Stimulated activated CD4-positive, alpha-beta T cell treated with anti-CD3 and anti-CD28 coated beads, Interleukin-12 subunit alpha, Interleukin-12 subunit beta, amount 100 ng/mL, for 48 hours (primary cell): ENCODE measurements at regions not wholly inside any gene's neighbourhood (a gene's known extent, or its start where the extent isn't known, plus 50 kb on each side); places are given as distances from the start of the nearest gene placed in this dataset.

Experiments
- DNase-seq, 3 donors: peaks; one replicate each; pipeline ENCODE4 v3.0.0-alpha.2; 2020; ENCODE audit warnings: low read depth in 2 of 3, low spot score in 1 of 3

GRCh38 chr10:120367341-120367740 is 89.7 kb upstream of the PLPP4 start:
- no peak for DNase-seq

DNA sequence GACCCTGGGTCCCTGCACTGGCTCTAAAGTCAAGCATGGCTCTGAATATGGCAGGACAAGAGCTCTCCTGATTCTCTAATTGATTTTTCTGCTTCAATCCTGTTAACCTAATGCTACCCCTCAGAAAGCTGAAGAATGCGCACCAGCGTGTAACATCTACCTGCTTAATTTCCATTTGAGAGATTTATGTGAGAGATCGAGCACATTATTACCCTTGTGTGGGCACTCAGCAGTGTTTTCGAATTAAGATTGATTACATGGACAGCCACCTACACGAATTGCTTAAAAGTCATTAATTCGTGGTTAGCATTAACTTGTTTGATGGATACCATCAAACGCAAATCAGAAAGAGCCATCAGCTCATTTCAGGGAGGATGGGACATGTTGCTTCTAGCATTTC is 88.7 kb upstream of the PLPP4 start:
- DNase-seq = no peak

GRCh38 chr10:120368927-120369326 is 88.1 kb upstream of the PLPP4 start:
- no peak for DNase-seq

DNA sequence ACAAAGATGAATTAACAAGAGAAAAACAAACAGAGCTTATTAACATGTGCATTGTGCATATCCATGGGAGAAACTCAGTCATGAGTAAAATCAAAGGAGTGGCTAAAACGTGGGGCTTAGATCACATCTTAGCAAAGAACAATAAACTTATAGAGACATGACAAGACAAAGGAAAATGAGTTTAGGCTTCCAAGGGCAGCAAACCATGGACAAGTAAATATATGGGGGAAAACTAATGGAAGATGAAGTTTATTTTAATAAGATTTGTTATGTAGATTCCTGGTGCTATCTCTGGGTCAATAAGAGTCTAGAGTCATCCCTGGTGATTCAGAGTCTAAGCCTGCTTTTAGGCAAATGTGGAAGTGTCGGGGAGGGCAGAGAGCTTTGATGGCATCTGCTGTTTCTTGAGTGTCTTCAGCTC is 87.2 kb upstream of the PLPP4 start:
- DNase-seq = no peak

DNA sequence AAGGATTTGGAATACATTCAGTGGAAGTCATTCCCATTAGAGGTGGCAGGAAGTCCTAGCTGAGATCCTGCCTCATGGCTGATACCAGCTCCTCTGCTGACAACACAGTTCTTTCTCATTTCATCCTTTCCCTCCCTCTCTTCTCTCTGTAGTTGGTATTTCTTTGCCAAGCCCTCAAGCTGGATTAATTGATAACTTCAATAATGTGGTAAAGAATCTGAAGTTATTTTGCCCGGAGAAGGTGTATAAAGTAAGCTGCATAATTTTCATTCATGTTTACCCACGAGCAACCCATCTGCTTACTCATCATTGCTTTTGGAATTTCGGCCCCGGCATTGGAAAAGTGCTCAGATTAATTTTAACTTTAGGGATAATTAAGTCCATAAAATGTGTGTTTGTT is 85.2 kb upstream of the PLPP4 start:
- DNase-seq = no peak

- no peak for DNase-seq
These were observed 84.1 kb upstream of the PLPP4 start for GRCh38 chr10:120372917-120373316.

GRCh38 chr10:120375666-120376065 is 81.4 kb upstream of the PLPP4 start:
- no peak for DNase-seq

GRCh38 chr10:120381931-120382330 is 75.1 kb upstream of the PLPP4 start:
- DNase-seq = no peak

DNA sequence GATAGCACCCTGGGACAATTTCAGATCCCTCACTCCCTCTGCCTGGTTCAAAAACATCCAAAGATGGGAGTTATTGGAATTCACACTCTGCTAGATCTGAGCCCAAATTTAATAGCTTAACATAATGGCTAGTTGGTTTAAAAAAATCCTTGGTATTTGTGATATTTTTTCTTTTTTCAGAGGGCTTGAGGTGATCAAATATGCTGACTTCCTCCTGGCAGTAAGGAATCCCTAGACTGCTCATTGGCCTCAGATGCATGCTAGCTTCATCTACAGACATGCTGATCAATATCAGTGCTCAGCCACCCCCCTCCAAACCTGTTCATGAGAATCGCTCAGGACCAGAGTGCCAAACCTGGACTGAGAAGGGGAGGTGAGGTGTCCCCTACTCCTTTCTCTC is 74.7 kb upstream of the PLPP4 start:
- DNase-seq = no peak

GRCh38 chr10:120385992-120386391 is 71.0 kb upstream of the PLPP4 start:
- no peak for DNase-seq

DNA sequence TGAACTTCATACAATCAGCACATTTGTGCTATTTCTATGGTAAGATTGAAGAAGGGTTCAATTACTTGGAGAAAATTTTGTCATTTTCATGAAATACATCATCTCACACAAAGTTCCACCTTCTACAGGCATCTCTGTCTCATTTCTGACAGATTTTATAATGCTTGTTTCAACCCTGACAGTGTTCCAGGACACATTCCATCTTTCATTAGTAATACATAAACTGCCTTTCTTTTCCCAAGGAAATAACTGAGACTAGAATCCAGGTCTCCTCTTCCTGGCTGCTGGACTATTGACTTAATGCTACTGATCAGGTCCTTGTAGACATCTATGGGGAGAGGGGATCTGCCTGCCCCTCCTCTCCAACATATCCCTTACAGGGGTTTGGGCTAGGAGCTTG is 70.1 kb upstream of the PLPP4 start:
- no peak for DNase-seq

- DNase-seq = no peak
These were observed 69.7 kb upstream of the PLPP4 start for GRCh38 chr10:120387326-120387725.

- no peak for DNase-seq
These were observed 64.8 kb upstream of the PLPP4 start for GRCh38 chr10:120392245-120392644.

- DNase-seq = no peak
These were observed 64.4 kb upstream of the PLPP4 start for GRCh38 chr10:120392671-120393079.

GRCh38 chr10:120394446-120394845 is 62.6 kb upstream of the PLPP4 start:
- DNase-seq = no peak

GRCh38 chr10:120396228-120396627 is 60.8 kb upstream of the PLPP4 start:
- no peak for DNase-seq

- no peak for DNase-seq
These were observed 58.8 kb upstream of the PLPP4 start for GRCh38 chr10:120398180-120398579.

GRCh38 chr10:120400601-120401000 is 56.4 kb upstream of the PLPP4 start:
- DNase-seq = no peak

DNA sequence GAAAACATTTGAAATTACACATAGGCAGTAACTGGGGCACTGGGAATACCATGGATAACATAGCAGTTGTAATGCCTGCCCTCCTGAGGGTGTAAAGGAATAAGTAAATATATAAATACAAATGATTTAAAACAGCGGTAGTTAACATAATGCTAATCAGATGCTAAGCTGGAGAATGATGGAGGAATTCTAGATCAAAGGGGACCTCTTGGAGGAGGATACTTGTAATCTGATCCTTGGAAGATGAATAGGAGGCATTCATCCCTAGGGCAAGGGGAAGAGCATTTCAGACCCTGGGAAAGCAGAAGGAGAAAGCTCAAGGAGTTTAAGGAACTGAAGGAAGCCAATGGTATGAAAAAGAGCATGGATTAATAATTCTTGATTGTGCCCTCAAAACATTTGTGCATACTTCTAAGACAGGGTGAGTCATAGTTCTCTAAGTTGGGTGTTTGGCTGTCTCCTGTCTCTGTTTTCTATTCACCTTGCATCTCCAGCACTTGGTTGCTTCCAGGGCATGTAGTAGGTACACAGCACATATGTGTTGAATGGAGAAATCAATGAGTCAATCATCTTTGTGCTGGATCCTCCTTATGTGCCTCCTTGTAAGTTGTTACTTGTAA is 54.8 kb upstream of the PLPP4 start:
- no peak for DNase-seq

GRCh38 chr10:120403109-120403508 is 53.9 kb upstream of the PLPP4 start:
- no peak for DNase-seq

DNA sequence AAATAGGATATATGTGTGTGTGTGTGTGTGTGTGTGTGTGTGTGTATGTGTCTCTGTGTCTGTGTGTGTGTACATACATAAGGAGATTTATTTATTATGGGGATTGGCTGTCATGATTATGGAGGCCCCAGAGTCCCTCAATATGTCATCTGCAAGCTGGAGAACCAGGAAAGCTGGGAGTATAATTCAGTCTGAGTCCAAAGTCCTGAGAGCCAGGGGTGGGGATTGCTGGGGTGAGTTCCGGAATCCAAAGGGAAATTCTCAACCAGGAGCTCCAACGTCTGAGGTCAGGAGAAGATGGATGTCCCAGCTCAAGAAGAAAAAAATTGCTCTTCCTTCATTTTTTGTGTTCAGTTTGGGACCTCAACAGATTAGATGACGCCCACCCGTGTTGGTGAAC is 50.7 kb upstream of the PLPP4 start:
- DNase-seq = no peak
